Activated T-helper 17 cell treated with anti-CD3 and anti-CD28 coated beads, Interleukin-2, amount 50 U/mL, for 72 hours (primary cell): ENCODE measurements at regions not wholly inside any gene's neighbourhood (a gene's known extent, or its start where the extent isn't known, plus 50 kb on each side); places are given as distances from the start of the nearest gene placed in this dataset.
"Not testable (repeated sequence)": the region's sequence is repeated elsewhere in the genome, so short reads cannot be mapped to it uniquely, and the experiment has no call there.

ENCODE experiments used
- ATAC-seq: fragments of 150-1000 bp; cut with Tn5 transposase; replicated peaks from 2 replicates; pipeline ENCODE4 v1.10.0; 2021; ENCODE audit warnings: mild to moderate bottlenecking, moderate library complexity
- H3K27ac Mint-ChIP-seq: one replicate; pipeline ENCODE4 v1.8.0; 2022; ENCODE audit warnings: mixed read lengths
- H3K27me3 Mint-ChIP-seq: one replicate; pipeline ENCODE4 v1.8.0; 2022; ENCODE audit warnings: mixed read lengths
- H3K36me3 Mint-ChIP-seq: one replicate; pipeline ENCODE4 v1.8.0; 2022; ENCODE audit warnings: low read depth, mild to moderate bottlenecking, mixed read lengths
- H3K4me1 Mint-ChIP-seq: one replicate; pipeline ENCODE4 v1.8.0; 2022; ENCODE audit warnings: mixed read lengths
- H3K4me3 Mint-ChIP-seq: one replicate; pipeline ENCODE4 v1.8.0; 2022; ENCODE audit warnings: mild to moderate bottlenecking, mixed read lengths
- H3K9me3 Mint-ChIP-seq: one replicate; pipeline ENCODE4 v1.8.0; 2022; ENCODE audit warnings: mixed read lengths

GRCh38 chr5:92627186-92627585 is 953.8 kb downstream of the NR2F1-AS1 start:
- Mint-ChIP-seq H3K27ac (no peak overlapping the region), H3K4me1 (no peaks in the 10 kb centered on the region), H3K36me3 (no peaks in the 10 kb centered on the region), H3K4me3 (no peak overlapping the region), H3K27me3 (no peaks in the 10 kb centered on the region), H3K9me3 (peaks cover 22% of the 10 kb centered on the region)
- no peak for ATAC-seq

GRCh38 chr5:92616085-92616484 is 964.9 kb downstream of the NR2F1-AS1 start:
- no peaks in the 10 kb centered on the region for H3K27me3 Mint-ChIP-seq
- H3K36me3 Mint-ChIP-seq, result no peaks in the 10 kb centered on the region
- no peak overlapping the region for H3K27ac Mint-ChIP-seq
- no peak overlapping the region for H3K4me3 Mint-ChIP-seq
- ATAC-seq, result no peak
- H3K4me1 Mint-ChIP-seq, result no peaks in the 10 kb centered on the region
- H3K9me3 Mint-ChIP-seq, result peaks cover 8% of the 10 kb centered on the region

DNA sequence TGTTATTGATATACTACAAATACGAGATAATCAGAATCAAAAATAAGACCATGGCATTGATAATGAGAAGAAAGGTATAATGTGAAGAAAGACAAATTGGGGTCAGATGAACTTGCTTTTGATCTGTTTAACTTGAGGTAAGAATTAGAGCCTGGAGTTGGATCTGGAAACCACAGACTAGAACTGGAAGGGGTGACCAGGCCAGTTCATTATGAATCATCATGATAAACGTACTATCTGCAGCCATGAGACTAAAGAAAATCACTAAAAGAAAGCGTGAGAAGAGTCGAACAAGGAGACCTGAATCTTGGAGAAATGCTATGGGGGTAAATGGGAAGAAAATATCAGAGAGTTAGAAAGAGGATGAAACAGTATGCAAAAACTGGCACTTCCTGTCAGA is 967.5 kb downstream of the NR2F1-AS1 start:
- no peak overlapping the region for H3K27ac Mint-ChIP-seq
- no peak overlapping the region for H3K4me3 Mint-ChIP-seq
- H3K27me3 Mint-ChIP-seq, result no peaks in the 10 kb centered on the region
- H3K36me3 Mint-ChIP-seq, result no peaks in the 10 kb centered on the region
- H3K4me1 Mint-ChIP-seq, result no peaks in the 10 kb centered on the region
- peaks cover 6% of the 10 kb centered on the region for H3K9me3 Mint-ChIP-seq
- ATAC-seq, result no peak

DNA sequence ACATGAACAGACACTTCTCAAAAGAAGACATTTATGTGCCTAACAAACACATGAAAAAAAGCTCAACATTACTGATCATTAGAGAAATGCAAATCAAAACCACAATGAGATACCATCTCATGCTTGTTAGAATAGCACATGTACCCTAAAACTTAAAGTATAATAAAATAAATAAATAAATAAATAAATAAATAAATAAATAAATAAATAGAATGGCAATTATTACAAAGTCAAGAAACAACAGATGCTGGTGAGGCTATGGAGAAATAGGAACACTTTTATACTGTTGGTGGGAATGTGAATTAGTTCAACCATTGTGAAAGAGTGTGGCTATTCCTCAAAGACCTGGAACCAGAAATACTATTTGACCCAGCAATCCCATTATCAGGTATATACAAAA is 970.6 kb downstream of the NR2F1-AS1 start:
- not testable (repeated sequence) for H3K27ac Mint-ChIP-seq, H3K9me3 Mint-ChIP-seq, H3K4me1 Mint-ChIP-seq, ATAC-seq, H3K4me3 Mint-ChIP-seq, H3K36me3 Mint-ChIP-seq, H3K27me3 Mint-ChIP-seq

DNA sequence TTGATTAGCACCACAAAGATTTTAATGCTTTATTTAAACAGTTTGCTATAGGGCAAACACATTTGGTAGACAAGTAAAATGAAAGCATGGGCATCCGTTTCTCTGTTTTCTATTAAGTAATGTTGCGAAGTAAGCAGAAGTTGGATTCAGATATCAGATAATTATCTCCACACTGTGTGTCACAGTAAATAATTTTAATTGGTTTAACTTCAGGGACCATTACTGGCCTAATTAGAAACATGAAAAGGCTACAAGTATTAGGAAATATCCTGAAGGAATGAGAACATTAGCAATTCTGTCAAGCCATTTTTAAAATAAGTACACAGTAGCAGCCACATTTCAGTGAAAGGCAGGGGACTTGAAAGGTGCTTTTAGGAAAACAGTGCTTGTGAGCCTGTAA is 975.4 kb downstream of the NR2F1-AS1 start:
- no peaks in the 10 kb centered on the region for H3K36me3 Mint-ChIP-seq
- H3K27ac Mint-ChIP-seq, result no peak overlapping the region
- peaks cover 3% of the 10 kb centered on the region for H3K9me3 Mint-ChIP-seq
- ATAC-seq, result no peak
- no peaks in the 10 kb centered on the region for H3K27me3 Mint-ChIP-seq
- no peak overlapping the region for H3K4me3 Mint-ChIP-seq
- H3K4me1 Mint-ChIP-seq, result no peaks in the 10 kb centered on the region

- Mint-ChIP-seq H3K27me3 (no peaks in the 10 kb centered on the region), H3K4me3 (no peak overlapping the region), H3K27ac (no peak overlapping the region), H3K36me3 (no peaks in the 10 kb centered on the region), H3K4me1 (no peaks in the 10 kb centered on the region), H3K9me3 (peaks cover 7% of the 10 kb centered on the region)
- no peak for ATAC-seq
Observed at GRCh38 chr5:92599217-92599810, 981.7 kb downstream of the NR2F1-AS1 start.

DNA sequence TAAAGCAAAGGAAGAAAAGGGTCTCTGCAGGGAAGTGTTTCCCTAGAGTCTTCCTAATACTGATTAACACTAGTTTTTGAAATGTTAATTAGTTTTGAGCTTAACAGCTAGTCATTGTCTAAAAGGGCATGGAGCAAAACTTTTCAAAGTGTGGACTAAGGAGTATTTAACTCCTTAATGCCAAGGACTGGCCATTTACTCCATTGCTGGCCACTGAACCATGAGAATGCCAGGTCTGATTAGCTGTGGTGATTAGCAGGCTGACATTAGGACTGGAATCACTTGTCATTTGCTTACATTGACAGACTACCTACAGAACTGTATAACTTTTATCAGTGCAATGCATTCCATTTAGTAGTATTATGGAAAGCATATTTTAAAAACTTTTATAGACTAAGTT is 987.0 kb downstream of the NR2F1-AS1 start:
- H3K27ac Mint-ChIP-seq, result no peak overlapping the region
- peaks cover 4% of the 10 kb centered on the region for H3K9me3 Mint-ChIP-seq
- no peak for ATAC-seq
- H3K36me3 Mint-ChIP-seq, result no peaks in the 10 kb centered on the region
- no peaks in the 10 kb centered on the region for H3K27me3 Mint-ChIP-seq
- no peak overlapping the region for H3K4me3 Mint-ChIP-seq
- H3K4me1 Mint-ChIP-seq, result no peaks in the 10 kb centered on the region

DNA sequence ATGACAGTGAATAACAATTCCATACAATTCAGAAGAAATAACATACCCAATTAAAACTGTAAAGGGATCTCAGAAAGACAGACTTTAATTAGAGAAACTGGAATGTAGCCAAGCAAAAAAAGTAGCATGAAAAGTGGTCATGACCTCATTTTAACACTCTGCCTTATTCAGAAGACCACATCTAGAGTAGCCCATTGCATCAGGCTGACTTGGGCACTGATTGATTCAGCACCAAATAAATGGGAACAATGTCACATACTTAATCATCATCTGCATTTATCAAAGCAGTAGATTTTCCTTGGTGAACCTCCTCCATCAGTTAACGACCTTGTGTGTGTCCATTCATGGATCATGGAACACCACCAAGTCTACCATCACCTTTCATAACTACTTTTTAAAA is 992.1 kb downstream of the NR2F1-AS1 start:
- Mint-ChIP-seq H3K36me3 (no peaks in the 10 kb centered on the region), H3K27ac (no peak overlapping the region), H3K4me1 (no peaks in the 10 kb centered on the region), H3K4me3 (no peak overlapping the region), H3K9me3 (no peaks in the 10 kb centered on the region), H3K27me3 (no peaks in the 10 kb centered on the region)
- ATAC-seq, result no peak

DNA sequence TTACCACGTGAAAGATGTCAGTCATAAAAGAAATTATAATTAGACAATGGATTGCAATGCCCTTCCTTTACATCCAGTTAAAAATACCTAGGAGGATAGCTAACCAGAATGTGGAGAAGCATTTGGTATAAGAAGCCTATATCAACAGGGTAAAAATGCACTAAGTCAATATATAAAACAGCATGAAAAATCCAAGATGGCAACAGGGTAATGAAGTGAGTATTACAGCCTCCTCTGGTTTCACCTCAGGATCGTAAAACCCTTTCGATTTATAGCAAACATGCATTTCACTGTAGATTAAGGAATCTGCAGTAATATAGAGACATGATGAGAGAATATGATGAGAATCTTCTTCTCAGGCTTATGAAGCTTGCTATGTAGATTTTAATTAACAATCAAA is 999.3 kb downstream of the NR2F1-AS1 start:
- Mint-ChIP-seq H3K27ac (no peak overlapping the region), H3K9me3 (peaks cover 3% of the 10 kb centered on the region), H3K27me3 (no peaks in the 10 kb centered on the region), H3K36me3 (no peaks in the 10 kb centered on the region), H3K4me3 (no peak overlapping the region), H3K4me1 (no peaks in the 10 kb centered on the region)
- no peak for ATAC-seq

DNA sequence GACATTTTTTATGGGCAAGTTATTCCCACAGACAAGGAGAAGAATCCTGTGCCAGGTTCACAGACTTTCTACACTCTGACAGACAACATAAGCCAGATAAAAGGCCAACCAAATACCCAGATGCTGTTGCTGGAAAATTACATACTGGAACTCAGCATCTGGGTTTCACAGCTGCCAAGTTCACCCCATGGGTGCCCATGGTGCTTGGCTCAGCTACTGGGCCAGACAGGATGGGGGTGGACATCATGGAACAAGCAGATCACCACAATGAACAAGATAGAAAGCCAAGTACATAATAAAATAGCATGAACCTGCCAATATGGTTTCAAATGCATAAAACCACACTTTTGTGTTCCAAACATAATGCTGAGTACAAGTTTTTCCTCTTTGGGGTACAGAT is 999.8 kb downstream of the NR2F1-AS1 start:
- Mint-ChIP-seq H3K9me3 (peaks cover 3% of the 10 kb centered on the region), H3K36me3 (no peaks in the 10 kb centered on the region), H3K27me3 (no peaks in the 10 kb centered on the region), H3K4me1 (no peaks in the 10 kb centered on the region), H3K27ac (no peak overlapping the region), H3K4me3 (no peak overlapping the region)
- no peak for ATAC-seq

- no peak overlapping the region for H3K4me3 Mint-ChIP-seq
- H3K9me3 Mint-ChIP-seq, result peaks cover 3% of the 10 kb centered on the region
- no peaks in the 10 kb centered on the region for H3K27me3 Mint-ChIP-seq
- H3K4me1 Mint-ChIP-seq, result no peaks in the 10 kb centered on the region
- H3K27ac Mint-ChIP-seq, result no peak overlapping the region
- H3K36me3 Mint-ChIP-seq, result no peaks in the 10 kb centered on the region
- ATAC-seq, result no peak
Observed at GRCh38 chr5:92580814-92581213, 1000.2 kb downstream of the NR2F1-AS1 start.

DNA sequence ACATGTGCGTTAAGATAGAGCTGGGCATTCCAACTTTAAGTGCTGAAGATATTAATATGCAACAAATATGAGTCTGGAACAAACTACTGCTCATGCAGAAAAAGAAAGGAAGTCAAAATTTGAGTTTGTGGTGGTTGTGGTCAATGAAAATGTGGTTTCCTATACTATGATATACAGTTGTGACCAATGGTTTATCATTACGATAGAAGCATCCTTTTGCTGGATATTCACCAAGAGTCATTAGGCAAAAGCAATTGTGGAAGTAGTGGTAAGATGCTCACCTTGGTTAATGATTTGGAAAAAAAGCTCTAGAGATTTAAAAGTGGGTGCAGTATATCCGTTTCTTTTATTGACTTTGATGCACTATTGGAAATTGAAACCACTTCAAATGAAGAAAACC is 1007.0 kb downstream of the NR2F1-AS1 start:
- Mint-ChIP-seq H3K4me1 (no peaks in the 10 kb centered on the region), H3K9me3 (no peaks in the 10 kb centered on the region), H3K27me3 (no peaks in the 10 kb centered on the region), H3K36me3 (no peaks in the 10 kb centered on the region), H3K27ac (no peak overlapping the region), H3K4me3 (no peak overlapping the region)
- no peak for ATAC-seq

DNA sequence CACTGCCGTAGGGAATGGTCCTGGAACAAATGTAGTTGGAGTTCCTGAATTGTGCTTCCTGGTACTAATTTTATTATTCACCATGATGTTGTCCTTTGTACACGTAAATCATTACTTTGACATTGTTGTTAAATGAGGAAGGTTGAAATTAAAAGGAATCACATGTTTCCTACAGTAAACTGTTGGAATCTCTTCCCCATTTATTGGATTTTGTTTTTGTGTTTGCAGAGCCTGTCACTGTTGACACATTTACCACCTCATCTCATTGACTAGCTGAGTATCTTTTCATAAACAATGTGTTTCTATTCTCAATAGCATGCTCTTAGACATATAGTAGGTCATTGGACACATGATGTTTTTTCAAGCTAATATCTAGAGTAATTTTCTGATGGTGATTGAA is 1012.5 kb downstream of the NR2F1-AS1 start:
- Mint-ChIP-seq H3K27me3 (no peaks in the 10 kb centered on the region), H3K4me1 (no peaks in the 10 kb centered on the region), H3K9me3 (no peaks in the 10 kb centered on the region), H3K36me3 (no peaks in the 10 kb centered on the region), H3K27ac (no peak overlapping the region), H3K4me3 (no peak overlapping the region)
- no peak for ATAC-seq

DNA sequence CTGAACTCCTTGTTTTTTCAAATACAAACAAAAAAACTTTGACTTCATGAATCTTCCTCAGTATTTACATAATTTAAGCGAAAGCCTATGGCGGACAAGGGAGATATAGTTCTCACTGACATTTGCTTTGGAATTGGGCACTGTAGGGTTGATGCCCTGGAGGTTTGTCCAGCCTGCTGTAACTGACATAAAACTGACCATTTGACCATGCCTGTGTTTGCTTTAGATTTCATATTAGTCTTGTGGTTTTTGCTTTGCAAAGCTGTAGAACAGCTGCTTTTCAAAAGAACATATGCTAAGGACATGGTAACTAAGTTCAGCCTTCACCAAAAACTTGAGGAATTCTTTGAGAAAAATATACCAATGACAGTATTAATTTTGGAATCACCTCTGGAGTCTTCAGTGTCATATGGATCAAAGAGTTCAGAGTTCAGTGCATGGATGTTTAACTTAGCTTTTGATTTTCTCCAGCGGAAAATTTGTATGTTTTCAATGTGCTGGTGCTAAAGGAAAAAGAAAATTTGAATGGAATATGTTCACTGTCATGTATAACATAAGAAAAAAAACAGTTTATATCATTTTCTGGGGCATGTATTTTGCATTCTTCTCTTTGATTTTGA is 1013.1 kb downstream of the NR2F1-AS1 start:
- Mint-ChIP-seq H3K4me3 (no peak overlapping the region), H3K4me1 (no peaks in the 10 kb centered on the region), H3K27me3 (no peaks in the 10 kb centered on the region), H3K36me3 (no peaks in the 10 kb centered on the region), H3K27ac (no peak overlapping the region), H3K9me3 (no peaks in the 10 kb centered on the region)
- ATAC-seq, result no peak

- Mint-ChIP-seq H3K9me3 (no peaks in the 10 kb centered on the region), H3K27me3 (no peaks in the 10 kb centered on the region), H3K4me1 (no peaks in the 10 kb centered on the region), H3K4me3 (no peak overlapping the region), H3K27ac (no peak overlapping the region), H3K36me3 (no peaks in the 10 kb centered on the region)
- ATAC-seq, result no peak
Observed at GRCh38 chr5:92566113-92566786, 1014.8 kb downstream of the NR2F1-AS1 start.
